HEK293 (cell line): ENCODE measurements at regions not wholly inside any gene's neighbourhood (a gene's known extent, or its start where the extent isn't known, plus 50 kb on each side); places are given as distances from the start of the nearest gene placed in this dataset.

ENCODE experiments used
- CTCF ChIA-PET: fragments of 350-600 bp; formaldehyde crosslinking; extraction: SDS; loops from one replicate; lab custom pipeline; 2021; ENCODE audit warnings: antibody characterized with exemption; lab: Yijun Ruan, JAX
- POLR2A ChIA-PET: fragments of 300-600 bp; formaldehyde crosslinking; extraction: SDS; loops from one replicate; lab custom pipeline; 2020; ENCODE audit warnings: antibody characterized with exemption, inconsistent platforms; lab: Yijun Ruan, JAX
- H3K27ac ChIP-seq: fragments of 200-500 bp; sonication (Bioruptor generic); 2 replicates; pipeline ENCODE4 v1.5.1; 2014; ENCODE audit warnings: low read depth, low read length, control low read depth, inconsistent platforms; ENCODE audit errors: extremely low read depth
- H3K36me3 ChIP-seq, 2 experiments: fragments of 200-500 bp in 1 of 2; sonication (Bioruptor generic) in 1 of 2; 1 replicate in 1 of 2; 2 replicates in 1 of 2; pipeline ENCODE4 v1.5.1; 2014 to 2017; ENCODE audit warnings: inconsistent platforms in 2 of 2, low read length in 2 of 2; ENCODE audit not compliant: control insufficient read depth in 2 of 2, insufficient read depth in 1 of 2
- H3K4me1 ChIP-seq: fragments of 200-500 bp; sonication (Bioruptor generic); 2 replicates; pipeline ENCODE4 v1.5.1; 2014; ENCODE audit warnings: mild to moderate bottlenecking, low read length, inconsistent platforms; ENCODE audit not compliant: control insufficient read depth, insufficient read depth
- H3K4me3 ChIP-seq: 2 replicates; pipeline ENCODE4 v1.5.1; 2011; ENCODE audit warnings: low read depth, mild to moderate bottlenecking, control low read depth, low read length, moderate library complexity
- H3K9me3 ChIP-seq: fragments of 200-500 bp; sonication (Bioruptor generic); 2 replicates; pipeline ENCODE4 v1.5.1; 2014; ENCODE audit warnings: low read depth, low read length, inconsistent platforms; ENCODE audit not compliant: control insufficient read depth, insufficient read depth
- GLIS1 ChIP-seq: fragments of 450-650 bp; formaldehyde crosslinking; IDR thresholded peaks from 2 replicates; pipeline ENCODE4 v1.5.1; 2016; ENCODE audit warnings: missing biosample characterization, missing genetic modification characterization
- KLF9 ChIP-seq: fragments of 450-650 bp; formaldehyde crosslinking; IDR thresholded peaks from 2 replicates; pipeline ENCODE4 v1.5.1; 2016; ENCODE audit warnings: missing biosample characterization, missing genetic modification characterization, low read depth
- MEIS1 ChIP-seq: sonication (generic); formaldehyde crosslinking; IDR thresholded peaks from 2 replicates; pipeline ENCODE4 v1.8.1; 2022; ENCODE audit warnings: missing genetic modification reagents, mild to moderate bottlenecking, borderline replicate concordance
- PRDM1 ChIP-seq: fragments of 450-650 bp; formaldehyde crosslinking; IDR thresholded peaks from 2 replicates; pipeline ENCODE4; 2016; ENCODE audit warnings: missing biosample characterization, missing genetic modification characterization
- RBAK ChIP-seq: fragments of 450-650 bp; formaldehyde crosslinking; IDR thresholded peaks from 2 replicates; pipeline ENCODE4 v1.5.1; 2016; ENCODE audit warnings: missing biosample characterization, missing genetic modification characterization
- SALL2 ChIP-seq: fragments of 450-650 bp; formaldehyde crosslinking; IDR thresholded peaks from 2 replicates; pipeline ENCODE4 v1.5.0; 2017; ENCODE audit warnings: missing biosample characterization, mild to moderate bottlenecking, missing genetic modification characterization, borderline replicate concordance
- ZBTB1 ChIP-seq: fragments of 450-650 bp; formaldehyde crosslinking; IDR thresholded peaks from 2 replicates; pipeline ENCODE4 v1.5.1; 2016; ENCODE audit warnings: missing biosample characterization, missing genetic modification characterization
- ZBTB7A ChIP-seq: fragments of 450-650 bp; formaldehyde crosslinking; IDR thresholded peaks from 2 replicates; pipeline ENCODE4 v1.5.1; 2016; ENCODE audit warnings: low read depth, missing biosample characterization, missing genetic modification characterization
- ZFP37 ChIP-seq: fragments of 450-650 bp; formaldehyde crosslinking; IDR thresholded peaks from 2 replicates; pipeline ENCODE4 v1.5.1; 2016; ENCODE audit warnings: missing biosample characterization, missing genetic modification characterization
- ZNF10 ChIP-seq: fragments of 450-650 bp; formaldehyde crosslinking; IDR thresholded peaks from 2 replicates; pipeline ENCODE4 v1.5.1; 2017; ENCODE audit warnings: missing biosample characterization, missing genetic modification characterization
- ZNF138 ChIP-seq: fragments of 450-650 bp; formaldehyde crosslinking; IDR thresholded peaks from 2 replicates; pipeline ENCODE4 v1.5.1; 2016; ENCODE audit warnings: missing biosample characterization, missing genetic modification characterization, borderline replicate concordance
- ZNF16 ChIP-seq: fragments of 450-650 bp; formaldehyde crosslinking; IDR thresholded peaks from 2 replicates; pipeline ENCODE4 v1.5.1; 2016; ENCODE audit warnings: low read depth, missing biosample characterization, missing genetic modification characterization
- ZNF350 ChIP-seq: fragments of 450-650 bp; formaldehyde crosslinking; IDR thresholded peaks from 2 replicates; pipeline ENCODE4 v1.5.0; 2017; ENCODE audit warnings: missing biosample characterization, mild to moderate bottlenecking, missing genetic modification characterization
- ZNF600 ChIP-seq: fragments of 450-650 bp; formaldehyde crosslinking; IDR thresholded peaks from 2 replicates; pipeline ENCODE4 v1.5.1; 2016; ENCODE audit warnings: missing biosample characterization, missing genetic modification characterization
- ZNF654 ChIP-seq: fragments of 450-650 bp; formaldehyde crosslinking; IDR thresholded peaks from 2 replicates; pipeline ENCODE4 v1.5.1; 2016; ENCODE audit warnings: low read depth, missing biosample characterization, missing genetic modification characterization
- ZNF660 ChIP-seq: fragments of 450-650 bp; IDR thresholded peaks from 2 replicates; pipeline ENCODE4 v1.5.1; 2018; ENCODE audit warnings: missing biosample characterization, mild to moderate bottlenecking, missing genetic modification characterization
- ZNF776 ChIP-seq: fragments of 450-650 bp; formaldehyde crosslinking; IDR thresholded peaks from 2 replicates; pipeline ENCODE4 v1.5.0; 2017; ENCODE audit warnings: missing biosample characterization, missing genetic modification characterization, borderline replicate concordance
- ZNF792 ChIP-seq: fragments of 450-650 bp; formaldehyde crosslinking; IDR thresholded peaks from 2 replicates; pipeline ENCODE4 v1.5.1; 2016; ENCODE audit warnings: missing biosample characterization, missing genetic modification characterization
- ZXDB ChIP-seq: fragments of 450-650 bp; formaldehyde crosslinking; IDR thresholded peaks from 2 replicates; pipeline ENCODE4 v1.5.1; 2016; ENCODE audit warnings: missing biosample characterization, missing genetic modification characterization
- TF ChIP-seq, protein P1 (sequence below): fragments of 450-650 bp; formaldehyde crosslinking; optimal IDR thresholded peaks from 2 replicates; pipeline ENCODE3; 2016; ENCODE audit warnings: missing biosample characterization, mild to moderate bottlenecking, missing genetic modification characterization
- TF ChIP-seq, protein P2 (sequence below): IDR thresholded peaks from 2 replicates; pipeline ENCODE4 v1.6.1; 2011; ENCODE audit warnings: mild to moderate bottlenecking, low read depth, low read length, borderline replicate concordance
- TF ChIP-seq, protein P3 (sequence below): fragments of 450-650 bp; formaldehyde crosslinking; IDR thresholded peaks from 2 replicates; pipeline ENCODE4; 2016; ENCODE audit warnings: missing biosample characterization, missing genetic modification characterization
- TF ChIP-seq, protein P4 (sequence below): fragments of 450-650 bp; formaldehyde crosslinking; IDR thresholded peaks from 2 replicates; pipeline ENCODE4 v1.5.1; 2016; ENCODE audit warnings: missing biosample characterization, missing genetic modification characterization
- TF ChIP-seq, protein P5 (sequence below): fragments of 450-650 bp; formaldehyde crosslinking; IDR thresholded peaks from 2 replicates; pipeline ENCODE4 v1.5.1; 2016; ENCODE audit warnings: missing biosample characterization, missing genetic modification characterization

DNA sequence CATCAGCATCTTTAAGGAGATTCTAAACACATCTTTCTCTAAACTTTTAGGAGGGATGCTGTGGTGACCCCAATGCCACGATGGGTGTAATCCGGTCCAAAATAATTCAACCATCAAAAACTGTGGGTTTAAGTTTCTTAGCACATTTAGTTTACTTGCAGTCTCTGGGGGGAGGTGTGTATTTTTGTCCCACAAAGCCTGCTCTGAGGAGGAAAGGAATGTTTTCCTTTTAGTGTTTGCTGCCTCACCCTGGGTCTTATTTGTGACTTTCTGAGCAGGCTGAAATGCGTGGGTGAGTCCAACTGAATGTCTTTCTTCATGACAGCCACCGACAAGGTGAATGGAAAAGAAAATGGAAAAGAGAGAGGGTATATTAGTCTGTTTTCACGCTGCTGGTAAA, 1324.7 kb downstream of the AACS start:
- no peak overlapping the region for H3K27ac ChIP-seq
- ChIA-PET CTCF (no interaction called here), POLR2A (no interaction called here)
- TF ChIP-seq RBAK, result no peak
- TF ChIP-seq ZNF660, result no peak
- no peak for TF ChIP-seq ZNF776
- TF ChIP-seq, protein P1, sequence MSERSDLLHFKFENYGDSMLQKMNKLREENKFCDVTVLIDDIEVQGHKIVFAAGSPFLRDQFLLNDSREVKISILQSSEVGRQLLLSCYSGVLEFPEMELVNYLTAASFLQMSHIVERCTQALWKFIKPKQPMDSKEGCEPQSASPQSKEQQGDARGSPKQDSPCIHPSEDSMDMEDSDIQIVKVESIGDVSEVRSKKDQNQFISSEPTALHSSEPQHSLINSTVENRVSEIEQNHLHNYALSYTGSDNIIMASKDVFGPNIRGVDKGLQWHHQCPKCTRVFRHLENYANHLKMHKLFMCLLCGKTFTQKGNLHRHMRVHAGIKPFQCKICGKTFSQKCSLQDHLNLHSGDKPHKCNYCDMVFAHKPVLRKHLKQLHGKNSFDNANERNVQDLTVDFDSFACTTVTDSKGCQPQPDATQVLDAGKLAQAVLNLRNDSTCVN, result no peak
- TF ChIP-seq ZNF16 (tag by site-specific recombination), result no peak
- TF ChIP-seq, protein P2, sequence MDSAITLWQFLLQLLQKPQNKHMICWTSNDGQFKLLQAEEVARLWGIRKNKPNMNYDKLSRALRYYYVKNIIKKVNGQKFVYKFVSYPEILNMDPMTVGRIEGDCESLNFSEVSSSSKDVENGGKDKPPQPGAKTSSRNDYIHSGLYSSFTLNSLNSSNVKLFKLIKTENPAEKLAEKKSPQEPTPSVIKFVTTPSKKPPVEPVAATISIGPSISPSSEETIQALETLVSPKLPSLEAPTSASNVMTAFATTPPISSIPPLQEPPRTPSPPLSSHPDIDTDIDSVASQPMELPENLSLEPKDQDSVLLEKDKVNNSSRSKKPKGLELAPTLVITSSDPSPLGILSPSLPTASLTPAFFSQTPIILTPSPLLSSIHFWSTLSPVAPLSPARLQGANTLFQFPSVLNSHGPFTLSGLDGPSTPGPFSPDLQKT, result no peak
- TF ChIP-seq ZXDB, result no peak
- TF ChIP-seq ZNF350 (tag by site-specific recombination), result no peak
- TF ChIP-seq ZNF792, result no peak
- TF ChIP-seq SALL2, result no peak
- TF ChIP-seq ZFP37 (tag by site-specific recombination), result no peak
- no peak for TF ChIP-seq MEIS1
- no peak for TF ChIP-seq GLIS1
- H3K9me3 ChIP-seq, result no peaks in the 10 kb centered on the region
- H3K4me3 ChIP-seq, result no peak overlapping the region
- H3K4me1 ChIP-seq, result no peaks in the 10 kb centered on the region
- no peaks in the 10 kb centered on the region for H3K36me3 ChIP-seq

DNA sequence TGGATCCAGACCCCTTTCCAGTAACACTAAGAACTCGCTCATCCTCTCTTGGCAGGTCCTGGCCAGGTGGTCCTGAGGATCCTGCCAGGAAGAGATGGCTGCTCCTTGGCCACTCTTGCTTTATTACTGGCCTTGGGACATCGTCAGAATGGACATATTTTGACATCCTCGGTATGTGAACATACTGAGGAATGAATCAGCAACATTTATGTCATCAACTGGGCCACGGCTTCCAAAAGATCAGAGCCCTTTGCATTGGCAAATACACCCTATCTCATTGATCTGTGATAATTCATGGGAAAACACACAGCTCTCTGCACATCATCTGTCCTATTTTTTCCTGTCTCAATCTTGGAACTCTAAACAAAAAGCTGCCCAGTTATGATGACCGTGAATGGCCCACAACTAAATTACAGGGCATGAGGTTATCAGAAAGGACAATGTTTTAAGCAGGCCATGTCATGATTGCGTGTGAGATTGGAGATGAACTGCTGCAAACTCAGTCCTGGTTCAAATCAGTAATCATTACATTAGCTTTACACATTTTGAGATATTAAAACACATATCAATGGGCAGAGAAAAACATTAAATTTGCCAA, 1325.8 kb downstream of the AACS start:
- TF ChIP-seq, protein P3, sequence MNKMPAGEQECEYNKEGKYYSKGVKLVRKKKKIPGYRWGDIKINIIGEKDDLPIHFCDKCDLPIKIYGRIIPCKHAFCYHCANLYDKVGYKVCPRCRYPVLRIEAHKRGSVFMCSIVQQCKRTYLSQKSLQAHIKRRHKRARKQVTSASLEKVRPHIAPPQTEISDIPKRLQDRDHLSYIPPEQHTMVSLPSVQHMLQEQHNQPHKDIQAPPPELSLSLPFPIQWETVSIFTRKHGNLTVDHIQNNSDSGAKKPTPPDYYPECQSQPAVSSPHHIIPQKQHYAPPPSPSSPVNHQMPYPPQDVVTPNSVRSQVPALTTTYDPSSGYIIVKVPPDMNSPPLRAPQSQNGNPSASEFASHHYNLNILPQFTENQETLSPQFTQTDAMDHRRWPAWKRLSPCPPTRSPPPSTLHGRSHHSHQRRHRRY (tag by site-specific recombination), result no peak
- TF ChIP-seq ZBTB1 (tag by site-specific recombination) (no peak), PRDM1 (tag by site-specific recombination) (no peak), ZNF10 (tag by site-specific recombination) (no peak), ZBTB7A (tag by site-specific recombination) (no peak), ZNF654 (tag by site-specific recombination) (no peak), ZNF138 (tag by site-specific recombination) (no peak), SALL2 (no peak), ZNF600 (tag by site-specific recombination) (no peak), KLF9 (tag by site-specific recombination) (no peak)
- TF ChIP-seq, protein P4, sequence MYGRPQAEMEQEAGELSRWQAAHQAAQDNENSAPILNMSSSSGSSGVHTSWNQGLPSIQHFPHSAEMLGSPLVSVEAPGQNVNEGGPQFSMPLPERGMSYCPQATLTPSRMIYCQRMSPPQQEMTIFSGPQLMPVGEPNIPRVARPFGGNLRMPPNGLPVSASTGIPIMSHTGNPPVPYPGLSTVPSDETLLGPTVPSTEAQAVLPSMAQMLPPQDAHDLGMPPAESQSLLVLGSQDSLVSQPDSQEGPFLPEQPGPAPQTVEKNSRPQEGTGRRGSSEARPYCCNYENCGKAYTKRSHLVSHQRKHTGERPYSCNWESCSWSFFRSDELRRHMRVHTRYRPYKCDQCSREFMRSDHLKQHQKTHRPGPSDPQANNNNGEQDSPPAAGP (tag by site-specific recombination), result no peak
- TF ChIP-seq, protein P5, sequence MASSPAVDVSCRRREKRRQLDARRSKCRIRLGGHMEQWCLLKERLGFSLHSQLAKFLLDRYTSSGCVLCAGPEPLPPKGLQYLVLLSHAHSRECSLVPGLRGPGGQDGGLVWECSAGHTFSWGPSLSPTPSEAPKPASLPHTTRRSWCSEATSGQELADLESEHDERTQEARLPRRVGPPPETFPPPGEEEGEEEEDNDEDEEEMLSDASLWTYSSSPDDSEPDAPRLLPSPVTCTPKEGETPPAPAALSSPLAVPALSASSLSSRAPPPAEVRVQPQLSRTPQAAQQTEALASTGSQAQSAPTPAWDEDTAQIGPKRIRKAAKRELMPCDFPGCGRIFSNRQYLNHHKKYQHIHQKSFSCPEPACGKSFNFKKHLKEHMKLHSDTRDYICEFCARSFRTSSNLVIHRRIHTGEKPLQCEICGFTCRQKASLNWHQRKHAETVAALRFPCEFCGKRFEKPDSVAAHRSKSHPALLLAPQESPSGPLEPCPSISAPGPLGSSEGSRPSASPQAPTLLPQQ, result no peak
- POLR2A ChIA-PET, result no interaction called here
- CTCF ChIA-PET, result no interaction called here
- Histone ChIP-seq H3K27ac (no peak overlapping the region), H3K36me3 (no peaks in the 10 kb centered on the region), H3K4me3 (no peak overlapping the region), H3K4me1 (no peaks in the 10 kb centered on the region), H3K9me3 (no peaks in the 10 kb centered on the region)
